ENCODE measurements at regions not wholly inside any gene's neighbourhood (a gene's known extent, or its start where the extent isn't known, plus 50 kb on each side); places are given as distances from the start of the nearest gene placed in this dataset.

- DNase-seq, result no peak
Measured at GRCh38 chr7:52481571-52481970, 553.9 kb upstream of the POM121L12 start.

DNA sequence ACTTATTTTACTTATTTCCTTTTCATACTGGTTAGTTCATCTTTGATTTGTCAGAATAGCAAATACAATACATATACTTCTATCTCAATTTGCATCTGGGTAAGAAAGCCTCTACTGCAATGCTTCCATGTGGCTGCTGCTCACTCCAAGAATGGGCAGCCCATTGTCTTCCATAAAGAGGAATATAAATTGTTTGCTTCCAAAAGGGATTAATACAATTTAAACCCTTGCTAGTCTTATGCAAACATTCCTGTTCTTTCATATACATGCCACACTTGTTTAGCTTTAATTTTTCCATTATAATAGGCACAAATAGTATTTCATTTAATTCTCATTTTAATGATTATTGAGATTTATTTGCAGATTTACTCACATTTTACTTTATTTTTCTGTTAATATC, 555.4 kb upstream of the POM121L12 start:
- DNase-seq, result no peak

DNA sequence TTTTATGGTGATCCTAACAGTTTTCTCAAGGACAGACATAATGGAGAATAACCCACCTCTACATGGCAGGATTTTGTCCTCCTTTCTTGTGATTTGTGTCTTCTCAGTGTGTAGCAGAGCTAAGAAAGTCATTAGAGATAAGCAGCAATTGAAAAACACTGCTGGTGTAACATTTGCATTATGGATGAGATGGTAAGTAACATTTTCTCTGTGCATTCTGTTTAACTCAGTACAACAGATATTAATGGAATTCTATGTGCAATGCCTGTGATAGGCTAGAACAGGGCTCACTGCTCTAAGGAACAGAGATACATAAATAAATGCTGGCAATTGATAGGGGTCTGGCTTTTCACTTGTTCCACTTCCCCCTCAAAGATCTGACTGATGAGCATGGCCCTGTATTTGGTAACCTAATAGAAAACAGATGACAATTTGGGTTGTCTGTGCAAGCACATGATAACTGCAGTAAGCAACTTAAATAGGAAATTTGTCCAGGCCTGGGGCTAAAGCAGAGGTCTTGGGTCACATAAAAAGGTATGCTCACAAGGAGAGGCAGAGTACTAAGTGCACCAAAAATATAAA, 560.3 kb upstream of the POM121L12 start:
- no peak for DNase-seq

DNA sequence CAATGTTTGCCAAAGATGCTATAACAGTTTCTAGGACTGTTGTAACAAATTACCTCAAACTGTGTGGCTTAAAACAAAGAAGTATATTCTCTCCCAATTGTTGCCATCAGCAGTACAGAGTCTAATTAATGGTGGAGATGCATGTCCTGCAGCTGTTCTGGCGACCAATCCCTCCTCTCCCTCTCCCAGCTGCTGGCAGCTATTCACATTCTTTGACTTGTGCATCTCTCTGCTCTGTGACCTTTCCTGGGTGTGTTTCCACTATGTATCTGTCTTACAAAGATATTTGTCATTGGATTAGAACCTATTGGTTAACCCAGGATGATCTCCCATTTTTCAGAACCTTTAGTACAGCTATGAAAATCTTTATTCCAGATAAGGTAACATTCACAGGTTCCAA, 561.7 kb upstream of the POM121L12 start:
- no peak for DNase-seq

GRCh38 chr7:52472006-52472620, 563.3 kb upstream of the POM121L12 start:
- no peak for DNase-seq

GRCh38 chr7:52465216-52465615, 570.2 kb upstream of the POM121L12 start:
- DNase-seq, result no peak

GRCh38 chr7:52463341-52463740, 572.1 kb upstream of the POM121L12 start:
- DNase-seq, result no peak

- no peak for DNase-seq
Measured at GRCh38 chr7:52462474-52462873, 573.0 kb upstream of the POM121L12 start.

GRCh38 chr7:52455571-52455970, 579.9 kb upstream of the POM121L12 start:
- no peak for DNase-seq

- no peak for DNase-seq
Measured at GRCh38 chr7:52450816-52451215, 584.6 kb upstream of the POM121L12 start.

GRCh38 chr7:52447581-52448180, 587.8 kb upstream of the POM121L12 start:
- no peak for DNase-seq

GRCh38 chr7:52436278-52436677, 599.2 kb upstream of the POM121L12 start:
- no peak for DNase-seq

DNA sequence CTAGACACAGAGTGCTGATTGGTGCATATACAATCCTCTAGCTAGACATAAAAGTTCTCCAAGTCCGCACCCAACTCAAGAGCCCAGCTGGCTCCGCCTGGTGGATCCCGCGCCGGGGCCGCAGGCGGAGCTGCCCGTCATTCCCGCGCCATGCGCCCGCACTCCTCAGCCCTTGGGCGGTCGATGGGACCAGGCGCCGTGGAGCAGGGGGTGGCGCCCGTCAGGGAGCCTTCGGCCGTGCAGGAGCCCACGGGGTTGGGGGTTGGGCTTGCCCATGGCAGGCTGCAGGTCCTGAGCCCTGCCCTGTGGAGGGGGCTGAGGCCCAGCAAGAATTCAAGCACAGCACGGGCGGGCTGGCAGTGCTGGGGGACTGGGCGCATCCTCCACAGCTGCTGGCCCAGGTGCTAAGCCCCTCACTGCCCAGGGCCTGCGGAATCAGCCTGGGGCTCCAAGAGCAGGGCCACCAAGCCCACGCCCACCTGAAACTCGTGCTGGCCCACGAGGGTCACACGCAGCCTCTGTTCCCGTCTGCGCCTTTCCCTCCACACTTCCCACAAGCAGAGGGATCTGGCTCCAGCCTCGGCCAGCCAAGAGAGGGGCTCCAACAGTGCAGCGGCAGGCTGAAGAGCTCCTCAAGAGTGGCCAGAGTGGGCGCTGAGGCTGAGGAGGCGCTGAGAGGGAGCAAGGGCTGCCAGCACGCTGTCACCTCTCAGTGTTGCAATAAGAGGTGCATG, 604.2 kb upstream of the POM121L12 start:
- no peak for DNase-seq

DNA sequence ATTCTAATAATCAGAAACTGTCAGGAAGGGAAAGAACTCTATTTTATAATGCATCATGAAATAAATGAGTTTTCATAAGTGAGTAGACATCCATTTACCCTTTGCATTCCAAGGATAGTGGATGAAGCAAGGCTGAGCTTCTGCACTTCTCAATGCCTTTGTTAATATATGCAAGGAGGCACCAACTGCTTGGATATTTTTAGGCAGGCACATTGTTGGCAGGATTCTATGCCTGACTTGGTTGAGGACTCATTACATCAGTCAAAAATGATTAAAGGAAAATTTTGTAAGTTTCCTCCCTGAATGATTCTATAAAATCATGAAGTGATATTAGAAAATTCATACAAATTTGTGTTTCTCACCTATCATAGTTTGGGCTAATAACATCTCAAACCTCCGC, 612.2 kb upstream of the POM121L12 start:
- DNase-seq, result no peak

DNA sequence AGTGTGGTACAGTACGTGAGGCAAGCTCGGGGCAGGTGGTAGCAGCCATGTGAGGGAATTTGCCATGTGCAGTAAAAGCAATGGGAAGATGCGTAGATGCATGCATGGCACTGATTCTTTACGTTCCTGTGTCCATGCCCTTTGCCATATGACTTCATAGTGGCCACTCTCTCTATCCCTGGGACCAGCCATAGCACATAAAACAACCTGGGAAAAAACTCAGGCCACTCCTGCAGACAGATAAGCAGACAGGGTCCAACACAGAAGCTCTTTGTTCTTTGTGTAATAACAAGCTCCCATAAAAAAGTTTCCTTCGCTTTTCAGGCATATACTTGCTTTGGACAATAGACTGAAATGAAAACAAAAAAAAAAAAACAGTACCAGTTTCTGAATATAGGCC, 622.4 kb upstream of the POM121L12 start:
- DNase-seq, result no peak

DNA sequence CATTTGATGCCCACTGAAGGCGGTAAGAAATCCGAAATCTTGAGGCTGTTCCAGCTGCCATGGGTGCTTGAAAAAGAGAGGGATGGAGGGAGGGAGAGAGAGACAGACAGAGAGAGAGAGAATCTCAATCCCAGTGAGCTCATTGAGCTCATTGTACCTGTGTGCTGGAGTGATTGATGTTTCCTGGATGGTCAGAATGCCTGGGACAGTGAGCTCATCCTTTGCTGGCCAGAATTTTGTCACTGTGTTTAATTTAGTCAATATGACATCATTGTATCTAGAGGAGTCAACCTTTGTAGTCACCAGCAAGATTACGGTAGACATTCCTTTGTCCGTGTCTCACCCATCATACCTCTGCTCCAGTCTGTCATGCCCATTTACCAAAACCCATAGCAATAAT, 625.4 kb upstream of the POM121L12 start:
- DNase-seq, result no peak

- no peak for DNase-seq
Measured at GRCh38 chr7:52406808-52407207, 628.6 kb upstream of the POM121L12 start.

DNA sequence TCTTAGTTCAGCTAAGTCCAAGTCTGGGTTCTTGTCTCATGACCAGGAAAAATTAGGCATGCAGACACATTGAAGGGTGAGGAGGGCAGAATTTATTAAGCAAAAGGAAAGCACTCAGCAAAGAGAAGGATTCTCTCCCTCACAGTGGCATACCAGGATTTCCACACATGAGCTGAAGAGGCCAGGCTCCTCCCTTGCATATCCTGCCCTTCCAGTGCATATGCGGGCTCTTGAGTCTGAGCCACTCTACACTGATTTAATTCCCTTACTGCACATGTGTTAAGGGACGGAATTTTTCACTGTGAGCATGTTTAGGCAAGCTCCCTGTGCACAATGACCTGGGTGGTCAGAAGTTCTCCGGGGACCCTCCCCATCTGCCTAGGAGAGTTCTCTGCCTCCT, 652.7 kb upstream of the POM121L12 start:
- DNase-seq, result no peak

DNA sequence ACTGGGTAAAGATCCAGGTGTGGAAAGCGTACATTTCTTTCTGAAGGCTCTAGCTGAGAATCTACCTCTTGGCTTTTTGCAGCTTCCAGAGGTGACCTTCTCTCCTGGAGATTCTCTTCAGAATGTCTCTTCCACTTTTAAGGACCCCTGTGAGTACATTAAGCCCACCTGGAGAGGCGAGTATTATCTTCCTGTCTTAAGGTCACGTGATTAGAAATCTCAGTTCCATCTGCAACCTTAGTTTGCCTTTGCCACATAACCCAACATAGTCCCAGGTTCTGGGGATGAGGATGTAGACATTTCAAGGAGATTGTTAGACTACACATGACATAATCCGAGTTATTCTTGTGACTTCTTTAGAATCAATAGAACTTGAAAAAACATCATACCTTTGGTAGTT, 665.5 kb upstream of the POM121L12 start:
- DNase-seq, result no peak

- no peak for DNase-seq
Measured at GRCh38 chr7:52365349-52365748, 670.1 kb upstream of the POM121L12 start.

- no peak for DNase-seq
Measured at GRCh38 chr7:52362521-52362920, 672.9 kb upstream of the POM121L12 start.

GRCh38 chr7:52360541-52360940, 674.9 kb upstream of the POM121L12 start:
- no peak for DNase-seq

DNA sequence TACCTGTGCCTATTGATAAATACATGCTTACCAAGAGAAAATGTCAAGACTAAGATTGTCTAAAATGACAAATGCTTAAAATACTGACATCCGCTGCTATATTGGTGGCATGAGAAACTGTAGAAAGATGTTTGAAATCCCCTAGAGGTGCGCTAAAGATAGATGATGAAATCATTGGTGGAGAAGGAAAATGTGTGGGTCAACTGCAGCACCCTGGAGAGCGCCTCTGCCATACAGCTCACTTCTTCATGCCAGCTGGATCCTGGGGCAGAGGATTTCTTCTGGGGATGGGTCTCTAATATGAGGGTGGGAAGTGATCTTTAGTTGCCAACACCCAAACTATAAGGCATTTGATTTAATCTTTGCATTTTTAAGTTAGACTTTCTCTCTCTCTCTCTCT, 680.4 kb upstream of the POM121L12 start:
- DNase-seq, result peak; percentile 28
